MM.1S (cell line): ENCODE measurements at regions not wholly inside any gene's neighbourhood (a gene's known extent, or its start where the extent isn't known, plus 50 kb on each side); places are given as distances from the start of the nearest gene placed in this dataset.

Experiments
- DNase-seq: peaks from one replicate; pipeline ENCODE4 v3.0.0-alpha.2; 2015
- H2AFZ ChIP-seq: fragments of 300-600 bp; sonication (generic); 2 replicates; pipeline ENCODE4 v1.6.0; 2016; ENCODE audit warnings: antibody characterized with exemption, low read length
- H3F3A ChIP-seq: fragments of 300-600 bp; sonication (generic); 2 replicates; pipeline ENCODE4 v1.6.1; 2016; ENCODE audit warnings: mild to moderate bottlenecking, antibody characterized with exemption, low read length, moderate library complexity, mixed read lengths; ENCODE audit not compliant: insufficient read depth
- H3K27ac ChIP-seq: fragments of 300-600 bp; sonication (generic); 2 replicates; pipeline ENCODE4 v1.5.1; 2016; ENCODE audit warnings: mild to moderate bottlenecking, low read length
- H3K27me3 ChIP-seq: fragments of 300-600 bp; sonication (generic); replicated peaks from 2 replicates; pipeline ENCODE4 v1.6.0; 2016; ENCODE audit warnings: low read length; ENCODE audit not compliant: insufficient read depth
- H3K36me3 ChIP-seq: fragments of 300-600 bp; sonication (generic); replicated peaks from 2 replicates; pipeline ENCODE4 v1.6.1; 2016; ENCODE audit warnings: mild to moderate bottlenecking, low read length, mixed read lengths; ENCODE audit not compliant: insufficient read depth
- H3K4me1 ChIP-seq: fragments of 300-600 bp; sonication (generic); 2 replicates; pipeline ENCODE4 v1.6.1; 2016; ENCODE audit warnings: low read length, mixed read lengths
- H3K4me2 ChIP-seq: fragments of 300-600 bp; sonication (generic); 2 replicates; pipeline ENCODE4 v1.6.0; 2016; ENCODE audit warnings: low read depth, low read length
- H3K4me3 ChIP-seq: fragments of 300-600 bp; sonication (generic); 2 replicates; pipeline ENCODE4 v1.5.1; 2016; ENCODE audit warnings: low read length, mixed read lengths
- H3K79me2 ChIP-seq: fragments of 300-600 bp; sonication (generic); 2 replicates; pipeline ENCODE4 v1.6.1; 2016; ENCODE audit warnings: mixed run types, low read length, mixed read lengths
- H3K9ac ChIP-seq: fragments of 300-600 bp; sonication (generic); 2 replicates; pipeline ENCODE4 v1.6.1; 2016; ENCODE audit warnings: low read length, mixed read lengths
- H3K9me2 ChIP-seq: fragments of 300-600 bp; sonication (generic); replicated peaks from 2 replicates; pipeline ENCODE4 v1.6.1; 2016; ENCODE audit warnings: mild to moderate bottlenecking, low read length, mixed read lengths; ENCODE audit not compliant: insufficient read depth
- H3K9me3 ChIP-seq: fragments of 300-600 bp; sonication (generic); replicated peaks from 2 replicates; pipeline ENCODE4 v1.6.1; 2016; ENCODE audit warnings: mild to moderate bottlenecking, low read length, mixed read lengths; ENCODE audit not compliant: insufficient read depth
- H4K20me1 ChIP-seq: fragments of 300-600 bp; sonication (generic); 2 replicates; pipeline ENCODE4 v1.6.1; 2016; ENCODE audit warnings: mild to moderate bottlenecking, low read length, moderate library complexity, mixed read lengths; ENCODE audit not compliant: insufficient read depth
- CTCF ChIP-seq: fragments of 300-600 bp; sonication (generic); IDR thresholded peaks from 2 replicates; pipeline ENCODE4 v1.5.1; 2016; ENCODE audit warnings: antibody characterized with exemption, low read length, mixed read lengths
- EZH2 ChIP-seq: fragments of 300-600 bp; sonication (generic); optimal IDR thresholded peaks from 2 replicates; pipeline ENCODE3; 2017; ENCODE audit warnings: low read depth, mild to moderate bottlenecking, antibody characterized with exemption, low read length, mixed read lengths
- EZH2phosphoT487 ChIP-seq: fragments of 300-600 bp; sonication (generic); IDR thresholded peaks from 2 replicates; pipeline ENCODE4 v1.6.1; 2018; ENCODE audit warnings: antibody characterized with exemption, low read length

- Histone ChIP-seq H3K9me3 (no peaks in the 10 kb centered on the region), H3K36me3 (no peaks in the 10 kb centered on the region), H2AFZ (no peak overlapping the region), H3F3A (no peaks in the 10 kb centered on the region), H3K79me2 (no peaks in the 10 kb centered on the region), H3K27ac (no peak overlapping the region), H3K4me1 (peaks cover 12% of the 10 kb centered on the region), H3K9me2 (no peaks in the 10 kb centered on the region), H4K20me1 (no peaks in the 10 kb centered on the region), H3K27me3 (no peaks in the 10 kb centered on the region), H3K4me3 (no peak overlapping the region), H3K9ac (no peak overlapping the region), H3K4me2 (no peak overlapping the region)
- TF ChIP-seq CTCF (no peak), EZH2 (no peak), EZH2phosphoT487 (no peak)
- no peak for DNase-seq
Observed at GRCh38 chr3:153760948-153761347, 360.2 kb upstream of the ARHGEF26 start.

- Histone ChIP-seq H3K4me3 (no peak overlapping the region), H3K4me2 (peak overlapping the region; percentile 27), H3K36me3 (no peaks in the 10 kb centered on the region), H3K27me3 (no peaks in the 10 kb centered on the region), H3K4me1 (peaks cover 12% of the 10 kb centered on the region), H3F3A (no peaks in the 10 kb centered on the region), H3K27ac (no peak overlapping the region), H3K9me3 (no peaks in the 10 kb centered on the region), H2AFZ (peak overlapping the region; percentile 19), H4K20me1 (no peaks in the 10 kb centered on the region), H3K9me2 (no peaks in the 10 kb centered on the region), H3K79me2 (no peaks in the 10 kb centered on the region), H3K9ac (no peak overlapping the region)
- peak; percentile 51 for DNase-seq
- TF ChIP-seq EZH2 (no peak), CTCF (no peak), EZH2phosphoT487 (no peak)
Observed at GRCh38 chr3:153762411-153763235, 358.6 kb upstream of the ARHGEF26 start.

GRCh38 chr3:153767601-153768560 is 353.3 kb upstream of the ARHGEF26 start:
- Histone ChIP-seq H3K79me2 (no peaks in the 10 kb centered on the region), H3K9me2 (no peaks in the 10 kb centered on the region), H3K36me3 (no peaks in the 10 kb centered on the region), H2AFZ (peak overlapping the region; percentile 13; the same call in 1 of the 2 replicates), H3K4me2 (no peak overlapping the region), H3K27ac (no peak overlapping the region), H3K27me3 (no peaks in the 10 kb centered on the region), H3F3A (no peaks in the 10 kb centered on the region), H3K9me3 (no peaks in the 10 kb centered on the region), H4K20me1 (no peaks in the 10 kb centered on the region), H3K9ac (no peak overlapping the region), H3K4me3 (no peak overlapping the region), H3K4me1 (peaks cover 3% of the 10 kb centered on the region)
- DNase-seq = no peak
- TF ChIP-seq EZH2 (no peak), CTCF (no peak), EZH2phosphoT487 (no peak)
